Activated CD4-positive, alpha-beta T cell treated with anti-CD3 and anti-CD28 coated beads, Interleukin-2, amount 10 ng/mL, durations not matched to agents 7 days and 5 days (primary cell): ENCODE measurements at regions not wholly inside any gene's neighbourhood (a gene's known extent, or its start where the extent isn't known, plus 50 kb on each side); places are given as distances from the start of the nearest gene placed in this dataset.

Experiments
- CTCF ChIA-PET: fragments of 350-600 bp; sonication (Branson Sonifier 250); formaldehyde crosslinking; loops from one replicate; lab custom pipeline; 2021; ENCODE audit warnings: antibody characterized with exemption; lab: Charles Lee
- POLR2A ChIA-PET: fragments of 350-600 bp; sonication (Branson Sonifier 250); formaldehyde crosslinking; loops from one replicate; lab custom pipeline; 2021; ENCODE audit warnings: antibody characterized with exemption; lab: Charles Lee
- DNase-seq: peaks from one replicate; pipeline ENCODE4 v3.0.0-alpha.2; 2020
- H3K27ac Mint-ChIP-seq: one replicate; pipeline ENCODE4 v1.8.0; 2021; ENCODE audit warnings: mild to moderate bottlenecking, moderate library complexity, mixed read lengths
- H3K27me3 Mint-ChIP-seq: one replicate; pipeline ENCODE4 v1.8.0; 2021; ENCODE audit warnings: mixed read lengths
- H3K36me3 Mint-ChIP-seq: one replicate; pipeline ENCODE4 v1.8.0; 2021; ENCODE audit warnings: low read depth, mixed read lengths
- H3K4me1 Mint-ChIP-seq: one replicate; pipeline ENCODE4 v1.8.0; 2021; ENCODE audit warnings: mixed read lengths
- H3K4me3 Mint-ChIP-seq: one replicate; pipeline ENCODE4 v1.8.0; 2021; ENCODE audit warnings: mild to moderate bottlenecking, moderate library complexity, mixed read lengths
- H3K9me3 Mint-ChIP-seq: one replicate; pipeline ENCODE4 v1.8.0; 2021; ENCODE audit warnings: mixed read lengths

- H3K27ac Mint-ChIP-seq = no peak overlapping the region
- peaks cover 8% of the 10 kb centered on the region for H3K27me3 Mint-ChIP-seq
- H3K4me3 Mint-ChIP-seq = no peak overlapping the region
- H3K9me3 Mint-ChIP-seq = no peaks in the 10 kb centered on the region
- ChIA-PET POLR2A (no interaction called here), CTCF (no interaction called here)
- H3K4me1 Mint-ChIP-seq = peaks cover 4% of the 10 kb centered on the region
- no peak for DNase-seq
- H3K36me3 Mint-ChIP-seq = no peaks in the 10 kb centered on the region
These were observed 158.2 kb upstream of the E2F8 start for GRCh38 chr11:19398772-19399527.

GRCh38 chr11:19398273-19398672, 157.5 kb upstream of the E2F8 start:
- peaks cover 4% of the 10 kb centered on the region for H3K4me1 Mint-ChIP-seq
- H3K4me3 Mint-ChIP-seq = no peak overlapping the region
- H3K27me3 Mint-ChIP-seq = peaks cover 8% of the 10 kb centered on the region
- H3K27ac Mint-ChIP-seq = no peak overlapping the region
- POLR2A ChIA-PET = no interaction called here
- no peak for DNase-seq
- CTCF ChIA-PET = no interaction called here
- H3K36me3 Mint-ChIP-seq = no peaks in the 10 kb centered on the region
- H3K9me3 Mint-ChIP-seq = no peaks in the 10 kb centered on the region

- no peak for DNase-seq
- no peak overlapping the region for H3K27ac Mint-ChIP-seq
- H3K36me3 Mint-ChIP-seq = no peaks in the 10 kb centered on the region
- CTCF ChIA-PET = no interaction called here
- POLR2A ChIA-PET = interaction anchor here (0.6 kb wide), 1 partner anchor 70 kb away, joined by 3 read pairs; no protein-coding TSS in a partner anchor
- peaks cover 10% of the 10 kb centered on the region for H3K27me3 Mint-ChIP-seq
- peaks cover 4% of the 10 kb centered on the region for H3K4me1 Mint-ChIP-seq
- peaks cover 2% of the 10 kb centered on the region for H3K9me3 Mint-ChIP-seq
- no peak overlapping the region for H3K4me3 Mint-ChIP-seq
These were observed 154.3 kb upstream of the E2F8 start for GRCh38 chr11:19395050-19395449.

- no peak for DNase-seq
- Mint-ChIP-seq H3K36me3 (no peaks in the 10 kb centered on the region), H3K27ac (no peak overlapping the region), H3K4me3 (no peak overlapping the region), H3K27me3 (peaks cover 10% of the 10 kb centered on the region), H3K9me3 (peaks cover 2% of the 10 kb centered on the region), H3K4me1 (peaks cover 4% of the 10 kb centered on the region)
- ChIA-PET POLR2A (interaction anchor here (0.6 kb wide), 1 partner anchor 71 kb away, joined by 3 read pairs; no protein-coding TSS in a partner anchor), CTCF (no interaction called here)
These were observed 153.8 kb upstream of the E2F8 start for GRCh38 chr11:19394525-19395016.

GRCh38 chr11:19393941-19394340, 153.2 kb upstream of the E2F8 start:
- no peak for DNase-seq
- Mint-ChIP-seq H3K4me3 (no peak overlapping the region), H3K36me3 (no peaks in the 10 kb centered on the region), H3K9me3 (peaks cover 2% of the 10 kb centered on the region), H3K4me1 (peaks cover 4% of the 10 kb centered on the region), H3K27ac (no peak overlapping the region), H3K27me3 (peaks cover 12% of the 10 kb centered on the region)
- ChIA-PET CTCF (no interaction called here), POLR2A (no interaction called here)

- Mint-ChIP-seq H3K4me3 (no peak overlapping the region), H3K27ac (no peak overlapping the region), H3K4me1 (peaks cover 4% of the 10 kb centered on the region), H3K27me3 (peaks cover 13% of the 10 kb centered on the region), H3K9me3 (peaks cover 2% of the 10 kb centered on the region), H3K36me3 (no peaks in the 10 kb centered on the region)
- DNase-seq = no peak
- POLR2A ChIA-PET = no interaction called here
- CTCF ChIA-PET = no interaction called here
These were observed 152.2 kb upstream of the E2F8 start for GRCh38 chr11:19392847-19393518.

- no peak overlapping the region for H3K4me3 Mint-ChIP-seq
- peaks cover 4% of the 10 kb centered on the region for H3K4me1 Mint-ChIP-seq
- H3K27ac Mint-ChIP-seq = no peak overlapping the region
- peaks cover 2% of the 10 kb centered on the region for H3K9me3 Mint-ChIP-seq
- H3K36me3 Mint-ChIP-seq = no peaks in the 10 kb centered on the region
- DNase-seq = no peak
- ChIA-PET POLR2A (no interaction called here), CTCF (no interaction called here)
- peaks cover 13% of the 10 kb centered on the region for H3K27me3 Mint-ChIP-seq
These were observed 151.6 kb upstream of the E2F8 start for GRCh38 chr11:19392321-19392720.

GRCh38 chr11:19391652-19392051, 150.9 kb upstream of the E2F8 start:
- ChIA-PET POLR2A (no interaction called here), CTCF (no interaction called here)
- H3K9me3 Mint-ChIP-seq = peaks cover 2% of the 10 kb centered on the region
- peaks cover 4% of the 10 kb centered on the region for H3K4me1 Mint-ChIP-seq
- H3K36me3 Mint-ChIP-seq = no peaks in the 10 kb centered on the region
- H3K27ac Mint-ChIP-seq = no peak overlapping the region
- no peak overlapping the region for H3K4me3 Mint-ChIP-seq
- DNase-seq = no peak
- peaks cover 13% of the 10 kb centered on the region for H3K27me3 Mint-ChIP-seq

- CTCF ChIA-PET = no interaction called here
- Mint-ChIP-seq H3K27ac (no peak overlapping the region), H3K36me3 (no peaks in the 10 kb centered on the region)
These were observed 150.3 kb upstream of the E2F8 start for GRCh38 chr11:19391026-19391425.

GRCh38 chr11:19389787-19390303, 149.1 kb upstream of the E2F8 start:
- no peaks in the 10 kb centered on the region for H3K36me3 Mint-ChIP-seq
- H3K9me3 Mint-ChIP-seq = peaks cover 2% of the 10 kb centered on the region
- POLR2A ChIA-PET = no interaction called here
- peaks cover 4% of the 10 kb centered on the region for H3K4me1 Mint-ChIP-seq
- CTCF ChIA-PET = no interaction called here
- peaks cover 10% of the 10 kb centered on the region for H3K27me3 Mint-ChIP-seq
- H3K4me3 Mint-ChIP-seq = no peak overlapping the region
- DNase-seq = no peak
- no peak overlapping the region for H3K27ac Mint-ChIP-seq

More at GRCh38 chr11:19391026-19391425, 150.3 kb upstream of the E2F8 start:
- peaks cover 12% of the 10 kb centered on the region for H3K27me3 Mint-ChIP-seq
- no peak overlapping the region for H3K4me3 Mint-ChIP-seq
- no peak for DNase-seq
- peaks cover 2% of the 10 kb centered on the region for H3K9me3 Mint-ChIP-seq
- POLR2A ChIA-PET = no interaction called here
- peaks cover 4% of the 10 kb centered on the region for H3K4me1 Mint-ChIP-seq

- no peak overlapping the region for H3K4me3 Mint-ChIP-seq
- H3K27ac Mint-ChIP-seq = no peak overlapping the region
- H3K36me3 Mint-ChIP-seq = no peaks in the 10 kb centered on the region
- H3K27me3 Mint-ChIP-seq = peaks cover 6% of the 10 kb centered on the region
- no peaks in the 10 kb centered on the region for H3K9me3 Mint-ChIP-seq
- POLR2A ChIA-PET = no interaction called here
- DNase-seq = no peak
- no peaks in the 10 kb centered on the region for H3K4me1 Mint-ChIP-seq
- CTCF ChIA-PET = no interaction called here
These were observed 141.4 kb upstream of the E2F8 start for GRCh38 chr11:19382131-19382611.

- no peak overlapping the region for H3K4me3 Mint-ChIP-seq
- no peak overlapping the region for H3K27ac Mint-ChIP-seq
- no peaks in the 10 kb centered on the region for H3K9me3 Mint-ChIP-seq
- H3K36me3 Mint-ChIP-seq = no peaks in the 10 kb centered on the region
- ChIA-PET POLR2A (no interaction called here), CTCF (no interaction called here)
- no peaks in the 10 kb centered on the region for H3K4me1 Mint-ChIP-seq
- DNase-seq = no peak
- peaks cover 6% of the 10 kb centered on the region for H3K27me3 Mint-ChIP-seq
These were observed 139.6 kb upstream of the E2F8 start for GRCh38 chr11:19380375-19380774.

GRCh38 chr11:19379465-19379864, 138.7 kb upstream of the E2F8 start:
- no peak for DNase-seq
- no peaks in the 10 kb centered on the region for H3K9me3 Mint-ChIP-seq
- H3K36me3 Mint-ChIP-seq = no peaks in the 10 kb centered on the region
- no peak overlapping the region for H3K4me3 Mint-ChIP-seq
- peaks cover 10% of the 10 kb centered on the region for H3K27me3 Mint-ChIP-seq
- no peak overlapping the region for H3K27ac Mint-ChIP-seq
- POLR2A ChIA-PET = no interaction called here
- CTCF ChIA-PET = no interaction called here
- no peaks in the 10 kb centered on the region for H3K4me1 Mint-ChIP-seq
